Ishikawa (cell line): ENCODE measurements at regions not wholly inside any gene's neighbourhood (a gene's known extent, or its start where the extent isn't known, plus 50 kb on each side); places are given as distances from the start of the nearest gene placed in this dataset.

Experiments
- EP300 ChIP-seq: IDR thresholded peaks from 2 replicates; pipeline ENCODE4 v1.6.1; 2012; ENCODE audit warnings: borderline replicate concordance
- MAX ChIP-seq: IDR thresholded peaks from 2 replicates; pipeline ENCODE4 v1.6.1; 2012
- TAF1 ChIP-seq: IDR thresholded peaks from 2 replicates; pipeline ENCODE4 v1.6.1; 2012; ENCODE audit warnings: low read depth, mild to moderate bottlenecking
- YY1 ChIP-seq: IDR thresholded peaks from 2 replicates; pipeline ENCODE4 v1.6.1; 2012; ENCODE audit warnings: low read depth

- no peak for TF ChIP-seq MAX
- no peak for TF ChIP-seq TAF1
- no peak for TF ChIP-seq EP300
- TF ChIP-seq YY1 = no peak
These were observed 266.5 kb upstream of the UGT8 start for GRCh38 chr4:114332119-114332518.
